Keratinocyte (primary cell): ENCODE measurements at regions not wholly inside any gene's neighbourhood (a gene's known extent, or its start where the extent isn't known, plus 50 kb on each side); places are given as distances from the start of the nearest gene placed in this dataset.

ENCODE experiments used
- CTCF ChIP-seq, 3 experiments: IDR thresholded peaks in 1 of 3; conservative IDR thresholded peaks in 1 of 3; optimal IDR thresholded peaks in 1 of 3; 2 replicates in 2 of 3; 3 replicates in 1 of 3; pipeline versions ENCODE3 to v1.5.1; 2011; ENCODE audit warnings: low read length in 3 of 3, mild to moderate bottlenecking in 3 of 3, moderate library complexity in 2 of 3, control low read depth in 1 of 3, inconsistent platforms in 1 of 3; ENCODE audit not compliant: insufficient read depth in 2 of 3; ENCODE audit errors: extremely low read depth in 1 of 3
- EZH2 ChIP-seq: IDR thresholded peaks from one replicate; pipeline ENCODE4 v1.6.1; 2012; ENCODE audit warnings: inconsistent platforms, mild to moderate bottlenecking, low read length, moderate library complexity

- TF ChIP-seq CTCF (optimal IDR thresholded peaks at IDR 0.05 in 1 of 3, IDR thresholded peaks at IDR 0.05 in 1 of 3, conservative IDR thresholded peaks at IDR 0.05 in 1 of 3; ENCODE audit: extremely low read depth in 1 of 3, insufficient read depth in 2 of 3, low read length in 3 of 3) (no peak), EZH2 (no peak)
These were observed 439.4 kb upstream of the KLHL4 start for GRCh38 chrX:87078231-87078630.
